B cell (primary cell): ENCODE measurements at regions not wholly inside any gene's neighbourhood (a gene's known extent, or its start where the extent isn't known, plus 50 kb on each side); places are given as distances from the start of the nearest gene placed in this dataset.

ENCODE experiments used
- CTCF ChIP-seq: fragments of 200-600 bp; IDR thresholded peaks from one replicate; pipeline ENCODE4 v1.8.0; 2022; ENCODE audit warnings: antibody characterized with exemption, mild to moderate bottlenecking
- EZH2 ChIP-seq: IDR thresholded peaks from 2 replicates; pipeline ENCODE4 v1.6.1; 2012; ENCODE audit warnings: borderline replicate concordance, low read depth, mild to moderate bottlenecking, moderate library complexity, low read length; ENCODE audit not compliant: insufficient read depth, poor library complexity, severe bottlenecking

- no peak for TF ChIP-seq CTCF
- TF ChIP-seq EZH2, result no peak
These were observed 71.5 kb upstream of the GSE1 start for GRCh38 chr16:85541619-85541979.
